Erythroblast (primary cell): ENCODE measurements at regions not wholly inside any gene's neighbourhood (a gene's known extent, or its start where the extent isn't known, plus 50 kb on each side); places are given as distances from the start of the nearest gene placed in this dataset.

Experiments
- GATA1 ChIP-seq: IDR thresholded peaks from 2 replicates; pipeline ENCODE4 v1.6.1; 2011; ENCODE audit warnings: low read depth, mild to moderate bottlenecking, control low read depth, low read length, moderate library complexity
- POLR2A ChIP-seq: IDR thresholded peaks from 2 replicates; pipeline ENCODE4 v1.6.1; 2011; ENCODE audit warnings: mild to moderate bottlenecking, low read length

DNA sequence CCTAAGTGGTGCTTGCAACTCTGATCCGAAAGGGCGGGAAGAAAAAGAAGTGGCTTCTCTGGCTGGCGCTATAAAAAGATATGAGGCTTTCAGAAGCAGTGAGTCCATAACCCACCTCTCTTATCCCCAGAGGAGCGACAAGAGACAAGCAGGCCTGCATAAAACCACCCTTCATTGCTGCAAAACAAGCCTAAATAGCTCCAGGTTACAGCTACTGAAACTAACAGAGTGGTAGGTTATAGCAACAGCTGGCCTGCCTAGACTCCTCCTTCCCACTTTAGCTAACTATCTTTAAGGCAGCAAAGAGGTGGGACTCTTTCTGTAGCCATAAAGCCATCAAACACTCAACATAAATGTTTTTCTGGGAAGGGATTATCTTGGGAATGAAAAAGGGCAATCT lies 245.0 kb upstream of the GPR101 start:
- TF ChIP-seq GATA1 (no peak), POLR2A (no peak)
